ENCODE measurements at regions not wholly inside any gene's neighbourhood (a gene's known extent, or its start where the extent isn't known, plus 50 kb on each side); places are given as distances from the start of the nearest gene placed in this dataset.

DNA sequence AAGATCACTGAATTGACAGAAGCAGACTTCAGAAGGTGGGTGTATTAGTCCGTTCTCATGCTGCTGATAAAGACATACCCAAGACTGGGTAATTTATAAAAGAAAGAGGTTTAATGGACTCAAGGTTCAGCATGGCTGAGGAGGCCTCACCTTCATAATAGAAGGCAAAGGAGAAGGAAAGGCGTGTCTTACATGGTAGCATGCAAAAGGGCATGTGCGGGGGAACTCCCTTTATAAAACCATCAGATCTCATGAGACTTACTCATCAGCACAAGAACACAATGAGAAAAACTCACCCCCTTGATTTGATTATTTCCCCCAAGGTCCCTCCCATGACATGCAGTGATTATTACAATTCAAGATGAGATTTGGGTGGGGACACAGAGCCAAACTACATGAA is 416.3 kb upstream of the EPHA3 start:
- H3K4me3 ChIP-seq (ENCODE audit: extremely low read depth in 1 of 4, insufficient read depth in 2 of 4, low read depth in 3 of 4, low read length in 4 of 4): no peak overlapping the region
- H3K18ac ChIP-seq (ENCODE audit: extremely low read depth, low read length): no peak overlapping the region
- no peak overlapping the region for H3K14ac ChIP-seq (ENCODE audit: insufficient read length)
- no peak overlapping the region for H2BK5ac ChIP-seq (ENCODE audit: low read depth, low read length)
- no peaks in the 10 kb centered on the region for H3K36me3 ChIP-seq (ENCODE audit: control insufficient read depth in 2 of 4, insufficient read depth in 4 of 4, low read length in 3 of 4)
- no peak overlapping the region for H3K23ac ChIP-seq (ENCODE audit: insufficient read length)
- ChIA-PET CTCF (ENCODE audit: partially characterized antibody) (no interaction called here), POLR2A (ENCODE audit: partially characterized antibody) (no interaction called here)
- H3K9ac ChIP-seq (replicated peaks in 1 of 4; ENCODE audit: extremely low read depth in 1 of 4, low read depth in 3 of 4, low read length in 3 of 4): no peak overlapping the region
- no peak overlapping the region for H2BK12ac ChIP-seq (ENCODE audit: low read depth, low read length)
- no peaks in the 10 kb centered on the region for H3K9me3 ChIP-seq (ENCODE audit: insufficient read depth in 2 of 2, low read depth in 1 of 2, low read length in 1 of 2)
- H4K20me1 ChIP-seq (replicated peaks in 1 of 2; ENCODE audit: control insufficient read depth in 1 of 2, insufficient read depth in 2 of 2, low read length in 2 of 2): no peaks in the 10 kb centered on the region
- no peak overlapping the region for H4K8ac ChIP-seq (ENCODE audit: extremely low read depth, insufficient read depth, low read length)
- no peak overlapping the region for H2AFZ ChIP-seq (ENCODE audit: low read length)
- H2BK20ac ChIP-seq (ENCODE audit: low read length): no peak overlapping the region
- H3K4me1 ChIP-seq (replicated peaks in 1 of 4; ENCODE audit: control insufficient read depth in 3 of 4, insufficient read depth in 4 of 4, low read length in 3 of 4): no peaks in the 10 kb centered on the region
- H3K4ac ChIP-seq (replicated peaks; ENCODE audit: insufficient read length, low read depth, low read length): no peak overlapping the region
- H3K79me1 ChIP-seq (ENCODE audit: low read depth, low read length): no peaks in the 10 kb centered on the region
- H2BK120ac ChIP-seq (replicated peaks; ENCODE audit: low read depth, low read length): no peak overlapping the region
- H3K27ac ChIP-seq (ENCODE audit: low read depth, low read length): no peak overlapping the region
- WGBS, 2 experiments (ENCODE audit: extremely low coverage in 1 of 2, insufficient coverage in 1 of 2, insufficient read length in 1 of 2, insufficient replicate concordance in 2 of 2, low coverage in 1 of 2, low lambda C conversion rate in 2 of 2, missing lambda C conversion rate in 1 of 2): 97% methylated on average over 2 of the region's 3 CpGs; no CpG with 5 or more reads in 1 of the 2 experiments
- H3K79me2 ChIP-seq (ENCODE audit: control insufficient read depth in 1 of 2, insufficient read depth in 2 of 2, low read length in 2 of 2): no peaks in the 10 kb centered on the region
- H3K23me2 ChIP-seq (ENCODE audit: low read depth, low read length): no peaks in the 10 kb centered on the region
- no peak overlapping the region for H2AK5ac ChIP-seq (ENCODE audit: low read depth, low read length)
- no peak overlapping the region for H4K91ac ChIP-seq (replicated peaks; ENCODE audit: insufficient read length, low read length)
- H2BK15ac ChIP-seq (ENCODE audit: low read length): no peak overlapping the region
- DNase-seq (ENCODE audit: low read depth in 1 of 2, low spot score in 2 of 2) (no peak), FAIRE-seq (no peak)
- H3K56ac ChIP-seq (replicated peaks; ENCODE audit: insufficient read length, low read depth, low read length): no peak overlapping the region
- H3K4me2 ChIP-seq (ENCODE audit: insufficient read depth in 1 of 2, low read depth in 2 of 2, low read length in 2 of 2): no peak overlapping the region
- no peak overlapping the region for H4K5ac ChIP-seq (ENCODE audit: insufficient read length, low read depth, low read length)
- H3K27me3 ChIP-seq (replicated peaks in 1 of 4; ENCODE audit: control insufficient read depth in 3 of 4, extremely low read depth in 1 of 4, insufficient read depth in 3 of 4, low read length in 3 of 4): no peaks in the 10 kb centered on the region
- TF ChIP-seq YY1 (IDR thresholded peaks at IDR 0.05; ENCODE audit: low read depth, low read length) (no peak), EZH2 (IDR thresholded peaks at IDR 0.05; ENCODE audit: low read depth, low read length, severe bottlenecking) (no peak), NANOG (IDR thresholded peaks at IDR 0.05; ENCODE audit: insufficient read depth, low read depth, low read length, poor library complexity, severe bottlenecking) (no peak), FOSL1 (IDR thresholded peaks at IDR 0.05; ENCODE audit: insufficient read depth, low read depth, low read length) (no peak), JUN (IDR thresholded peaks at IDR 0.05; ENCODE audit: low read depth, low read length) (no peak), SUZ12 (IDR thresholded peaks at IDR 0.05; ENCODE audit: low read length) (no peak), CBX5 (IDR thresholded peaks at IDR 0.05; ENCODE audit: low read depth, low read length) (no peak), SP4 (IDR thresholded peaks at IDR 0.05; ENCODE audit: low read length) (no peak), CBX8 (IDR thresholded peaks at IDR 0.05; ENCODE audit: borderline replicate concordance, low read depth, low read length) (no peak), RBBP5 (IDR thresholded peaks at IDR 0.05; ENCODE audit: borderline replicate concordance, low read depth, low read length) (no peak), JUND (IDR thresholded peaks at IDR 0.05; ENCODE audit: low read length) (no peak), POU5F1 (IDR thresholded peaks at IDR 0.05; ENCODE audit: low read depth, low read length) (no peak), RAD21 (IDR thresholded peaks at IDR 0.05 in 1 of 2, conservative IDR thresholded peaks at IDR 0.05 in 1 of 2; ENCODE audit: low read depth in 2 of 2, low read length in 2 of 2) (no peak)
- TF ChIP-seq, protein P1, sequence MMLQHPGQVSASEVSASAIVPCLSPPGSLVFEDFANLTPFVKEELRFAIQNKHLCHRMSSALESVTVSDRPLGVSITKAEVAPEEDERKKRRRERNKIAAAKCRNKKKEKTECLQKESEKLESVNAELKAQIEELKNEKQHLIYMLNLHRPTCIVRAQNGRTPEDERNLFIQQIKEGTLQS (IDR thresholded peaks at IDR 0.05; ENCODE audit: insufficient read depth, low read depth, low read length): no peak
- TF ChIP-seq, protein P2, sequence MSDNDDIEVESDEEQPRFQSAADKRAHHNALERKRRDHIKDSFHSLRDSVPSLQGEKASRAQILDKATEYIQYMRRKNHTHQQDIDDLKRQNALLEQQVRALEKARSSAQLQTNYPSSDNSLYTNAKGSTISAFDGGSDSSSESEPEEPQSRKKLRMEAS (IDR thresholded peaks at IDR 0.05): no peak

Measured in H1 (cell line).